ENCODE measurements at regions not wholly inside any gene's neighbourhood (a gene's known extent, or its start where the extent isn't known, plus 50 kb on each side); places are given as distances from the start of the nearest gene placed in this dataset.

GRCh38 chr13:98632961-98633360 lies 56.1 kb upstream of the STK24 start:
- CTCF ChIA-PET, result interaction anchor here (0.7 kb wide), 1 partner anchor 69 kb away, joined by 3 read pairs; no protein-coding TSS in a partner anchor
- POLR2A ChIA-PET, result no interaction called here
- peak; percentile 6 to 26 (median 21) for DNase-seq
- Histone ChIP-seq H3K27ac (ENCODE audit: insufficient read depth in 1 of 2, low read depth in 1 of 2, low read length in 2 of 2, poor library complexity in 1 of 2, severe bottlenecking in 2 of 2) (no peak overlapping the region), H3K4me1 (ENCODE audit: control extremely low read depth in 1 of 4, control insufficient read depth in 4 of 4, insufficient read depth in 4 of 4, low read length in 3 of 4) (peaks cover 4 to 6% (median 4%) of the 10 kb centered on the region in 4 experiments), H3K36me3 (ENCODE audit: control insufficient read depth in 4 of 4, insufficient read depth in 4 of 4, low read length in 3 of 4) (no peaks in the 10 kb centered on the region), H3K9me3 (ENCODE audit: control extremely low read depth in 1 of 5, control insufficient read depth in 4 of 5, insufficient read depth in 2 of 5, low read depth in 1 of 5, low read length in 4 of 5) (no peaks in the 10 kb centered on the region), H3K27me3 (replicated peaks in 2 of 5; ENCODE audit: control insufficient read depth in 4 of 5, insufficient read depth in 5 of 5, low read length in 4 of 5) (no peaks in the 10 kb centered on the region), H3K4me3 (ENCODE audit: control insufficient read depth in 1 of 7, extremely low read depth in 1 of 7, insufficient read depth in 4 of 7, low read depth in 2 of 7, low read length in 6 of 7) (peak overlapping the region in 3 of 7 experiments; percentile 1 to 46 (median 38))
- 0% methylated on average over 3 of the region's 4 CpGs for WGBS (ENCODE audit: insufficient coverage)

DNA sequence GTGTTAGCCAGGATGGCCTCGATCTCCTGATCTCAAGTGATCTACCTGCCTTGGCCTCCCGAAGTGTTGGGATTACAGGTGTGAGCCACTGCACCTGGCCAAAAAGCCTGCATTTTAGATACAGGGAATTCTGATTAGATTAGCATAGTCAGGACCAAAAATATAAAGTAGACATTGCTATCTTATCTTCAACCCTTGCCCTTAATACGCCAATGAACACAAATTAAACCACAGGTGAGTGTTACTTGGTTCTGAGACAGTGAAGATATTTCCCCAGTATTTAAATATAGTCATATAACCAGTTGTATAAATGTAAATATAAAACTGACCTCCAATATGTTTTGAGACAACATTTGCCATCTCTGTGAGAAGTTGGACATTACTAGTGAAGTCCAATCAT lies 52.1 kb upstream of the STK24 start:
- no peak overlapping the region for H3K4me3 ChIP-seq (ENCODE audit: control insufficient read depth in 1 of 7, extremely low read depth in 1 of 7, insufficient read depth in 4 of 7, low read depth in 2 of 7, low read length in 6 of 7)
- H3K9me3 ChIP-seq (ENCODE audit: control extremely low read depth in 1 of 5, control insufficient read depth in 4 of 5, insufficient read depth in 2 of 5, low read depth in 1 of 5, low read length in 4 of 5), result no peaks in the 10 kb centered on the region
- DNase-seq, result no peak
- WGBS (ENCODE audit: insufficient coverage), result 100% methylated on average over 2 of the region's 3 CpGs
- ChIA-PET POLR2A (no interaction called here), CTCF (no interaction called here)
- H3K27ac ChIP-seq (ENCODE audit: insufficient read depth in 1 of 2, low read depth in 1 of 2, low read length in 2 of 2, poor library complexity in 1 of 2, severe bottlenecking in 2 of 2), result no peak overlapping the region
- no peaks in the 10 kb centered on the region for H3K27me3 ChIP-seq (replicated peaks in 2 of 5; ENCODE audit: control insufficient read depth in 4 of 5, insufficient read depth in 5 of 5, low read length in 4 of 5)
- no peaks in the 10 kb centered on the region for H3K36me3 ChIP-seq (ENCODE audit: control insufficient read depth in 4 of 4, insufficient read depth in 4 of 4, low read length in 3 of 4)
- H3K4me1 ChIP-seq (ENCODE audit: control extremely low read depth in 1 of 4, control insufficient read depth in 4 of 4, insufficient read depth in 4 of 4, low read length in 3 of 4), result peaks cover 4 to 6% (median 4%) of the 10 kb centered on the region in 4 experiments
